ENCODE measurements at regions not wholly inside any gene's neighbourhood (a gene's known extent, or its start where the extent isn't known, plus 50 kb on each side); places are given as distances from the start of the nearest gene placed in this dataset.

GRCh38 chr10:4345877-4346646 lies 479.9 kb upstream of the AKR1E2 start:
- Mint-ChIP-seq H3K9me3 (no peaks in the 10 kb centered on the region), H3K27ac (no peak overlapping the region), H3K36me3 (no peaks in the 10 kb centered on the region), H3K27me3 (ENCODE audit: low read depth in 2 of 2) (peaks cover 10 to 16% of the 10 kb centered on the region in 2 donors), H3K4me3 (no peak overlapping the region), H3K4me1 (peaks cover 0 to 4% of the 10 kb centered on the region in 2 donors)
- H3K27me3 ChIP-seq (ENCODE audit: control insufficient read depth, insufficient read depth, low read length) = no peaks in the 10 kb centered on the region
- intact Hi-C loops (cut with micrococcal nuclease) = no loop called here
- no peak for ATAC-seq
- no peaks in the 10 kb centered on the region for H3K9me3 ChIP-seq (ENCODE audit: control insufficient read depth, insufficient read depth, low read length)
- no peak overlapping the region for H3K4me3 ChIP-seq (ENCODE audit: low read length)
- 87% methylated on average over 2 of the region's 2 CpGs for WGBS (ENCODE audit: insufficient coverage)
- no peak for DNase-seq
- no peak overlapping the region for H3K27ac ChIP-seq (ENCODE audit: low read length)
- no peaks in the 10 kb centered on the region for H3K36me3 ChIP-seq (ENCODE audit: control insufficient read depth, insufficient read depth, low read length)
- TF ChIP-seq CTCF (IDR thresholded peaks at IDR 0.05) = no peak
- no peaks in the 10 kb centered on the region for H3K4me1 ChIP-seq (ENCODE audit: control insufficient read depth, insufficient read depth, low read length)

DNA sequence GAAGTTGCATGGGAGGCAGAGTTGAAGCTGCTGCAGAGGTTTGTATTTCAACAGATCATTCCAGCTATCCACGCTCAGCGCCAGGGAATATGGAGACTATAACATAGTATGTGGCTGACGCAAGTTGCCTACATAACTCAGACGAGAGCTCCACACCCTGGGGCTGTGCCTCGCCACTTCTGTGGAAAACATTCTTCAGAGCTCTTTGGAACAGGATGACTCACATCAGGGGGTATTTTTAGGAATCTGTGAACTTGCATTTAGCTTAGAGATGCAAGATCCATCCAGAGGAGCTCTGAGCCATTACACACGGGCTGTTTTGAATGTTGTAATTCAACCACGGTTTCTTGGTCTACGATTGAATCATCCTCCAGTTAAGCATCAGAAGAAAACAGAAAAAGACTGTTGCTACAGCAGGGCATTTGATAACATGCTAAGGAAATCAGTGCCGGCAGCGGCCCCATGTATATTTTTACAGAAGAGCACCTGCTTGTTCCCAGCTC lies 481.5 kb upstream of the AKR1E2 start:
- Histone ChIP-seq H3K27me3 (ENCODE audit: control insufficient read depth, insufficient read depth, low read length) (no peaks in the 10 kb centered on the region), H3K36me3 (ENCODE audit: control insufficient read depth, insufficient read depth, low read length) (no peaks in the 10 kb centered on the region), H3K9me3 (ENCODE audit: control insufficient read depth, insufficient read depth, low read length) (no peaks in the 10 kb centered on the region), H3K4me1 (ENCODE audit: control insufficient read depth, insufficient read depth, low read length) (no peaks in the 10 kb centered on the region), H3K27ac (ENCODE audit: low read length) (no peak overlapping the region), H3K4me3 (ENCODE audit: low read length) (no peak overlapping the region)
- ATAC-seq (no peak), DNase-seq (no peak)
- 82% methylated on average over 10 of the region's 10 CpGs for WGBS (ENCODE audit: insufficient coverage)
- H3K4me3 Mint-ChIP-seq = no peak overlapping the region
- H3K4me1 Mint-ChIP-seq = peaks cover 0 to 4% of the 10 kb centered on the region in 2 donors
- no peaks in the 10 kb centered on the region for H3K36me3 Mint-ChIP-seq
- peaks cover 11 to 16% of the 10 kb centered on the region in 2 donors for H3K27me3 Mint-ChIP-seq (ENCODE audit: low read depth in 2 of 2)
- no peak for TF ChIP-seq CTCF (IDR thresholded peaks at IDR 0.05)
- no peaks in the 10 kb centered on the region for H3K9me3 Mint-ChIP-seq
- no peak overlapping the region for H3K27ac Mint-ChIP-seq
- intact Hi-C loops (cut with micrococcal nuclease) = no loop called here

GRCh38 chr10:4343873-4344272 lies 482.1 kb upstream of the AKR1E2 start:
- Mint-ChIP-seq H3K36me3 (no peaks in the 10 kb centered on the region), H3K9me3 (no peaks in the 10 kb centered on the region), H3K4me1 (peaks cover 0 to 4% of the 10 kb centered on the region in 2 donors), H3K27ac (no peak overlapping the region), H3K27me3 (ENCODE audit: low read depth in 2 of 2) (peaks cover 11 to 16% of the 10 kb centered on the region in 2 donors), H3K4me3 (no peak overlapping the region)
- Histone ChIP-seq H3K9me3 (ENCODE audit: control insufficient read depth, insufficient read depth, low read length) (no peaks in the 10 kb centered on the region), H3K27ac (ENCODE audit: low read length) (no peak overlapping the region), H3K27me3 (ENCODE audit: control insufficient read depth, insufficient read depth, low read length) (no peaks in the 10 kb centered on the region), H3K4me1 (ENCODE audit: control insufficient read depth, insufficient read depth, low read length) (no peaks in the 10 kb centered on the region), H3K36me3 (ENCODE audit: control insufficient read depth, insufficient read depth, low read length) (no peaks in the 10 kb centered on the region), H3K4me3 (ENCODE audit: low read length) (no peak overlapping the region)
- WGBS (ENCODE audit: insufficient coverage) = 97% methylated on average over 3 of the region's 4 CpGs
- DNase-seq = no peak
- no peak for ATAC-seq
- no peak for TF ChIP-seq CTCF (IDR thresholded peaks at IDR 0.05)
- intact Hi-C loops (cut with micrococcal nuclease) = no loop called here

- no peaks in the 10 kb centered on the region for H3K4me1 ChIP-seq (ENCODE audit: control insufficient read depth, insufficient read depth, low read length)
- H3K27ac Mint-ChIP-seq = no peak overlapping the region
- H3K36me3 Mint-ChIP-seq = no peaks in the 10 kb centered on the region
- no peak for ATAC-seq
- H3K4me1 Mint-ChIP-seq = peaks cover 0 to 4% of the 10 kb centered on the region in 2 donors
- H3K9me3 Mint-ChIP-seq = no peaks in the 10 kb centered on the region
- no peaks in the 10 kb centered on the region for H3K27me3 ChIP-seq (ENCODE audit: control insufficient read depth, insufficient read depth, low read length)
- intact Hi-C loops (cut with micrococcal nuclease) = no loop called here
- no peak for DNase-seq
- 98% methylated on average over 4 of the region's 6 CpGs for WGBS (ENCODE audit: insufficient coverage)
- peaks cover 11 to 16% of the 10 kb centered on the region in 2 donors for H3K27me3 Mint-ChIP-seq (ENCODE audit: low read depth in 2 of 2)
- no peaks in the 10 kb centered on the region for H3K9me3 ChIP-seq (ENCODE audit: control insufficient read depth, insufficient read depth, low read length)
- no peak overlapping the region for H3K4me3 Mint-ChIP-seq
- TF ChIP-seq CTCF (IDR thresholded peaks at IDR 0.05) = no peak
- no peak overlapping the region for H3K4me3 ChIP-seq (ENCODE audit: low read length)
- H3K27ac ChIP-seq (ENCODE audit: low read length) = no peak overlapping the region
- H3K36me3 ChIP-seq (ENCODE audit: control insufficient read depth, insufficient read depth, low read length) = no peaks in the 10 kb centered on the region
These were observed 482.9 kb upstream of the AKR1E2 start for GRCh38 chr10:4343091-4343490.

Data from natural killer cell (primary cell).